ENCODE measurements at regions not wholly inside any gene's neighbourhood (a gene's known extent, or its start where the extent isn't known, plus 50 kb on each side); places are given as distances from the start of the nearest gene placed in this dataset.
A peak's percentile ranks its signal among the peaks of the same experiment; 100 is the strongest.
"Not testable (repeated sequence)": the region's sequence is repeated elsewhere in the genome, so short reads cannot be mapped to it uniquely, and the experiment has no call there.

- no peak for DNase-seq
These were observed 282.8 kb downstream of the ALDH8A1 start for GRCh38 chr6:134667111-134667510.

- DNase-seq, result no peak
These were observed 283.8 kb downstream of the ALDH8A1 start for GRCh38 chr6:134666125-134666524.

GRCh38 chr6:134665029-134665723, 284.7 kb downstream of the ALDH8A1 start:
- no peak for DNase-seq

- DNase-seq, result no peak
These were observed 285.9 kb downstream of the ALDH8A1 start for GRCh38 chr6:134663800-134664535.

- no peak for DNase-seq
These were observed 286.5 kb downstream of the ALDH8A1 start for GRCh38 chr6:134663356-134663755.

- DNase-seq, result no peak
These were observed 287.7 kb downstream of the ALDH8A1 start for GRCh38 chr6:134662077-134662700.

- not testable (repeated sequence) for DNase-seq
These were observed 290.0 kb downstream of the ALDH8A1 start for GRCh38 chr6:134659885-134660284.

GRCh38 chr6:134658596-134658995, 291.3 kb downstream of the ALDH8A1 start:
- DNase-seq, result no peak

GRCh38 chr6:134657751-134658527, 292.0 kb downstream of the ALDH8A1 start:
- DNase-seq, result no peak

- no peak for DNase-seq
These were observed 292.6 kb downstream of the ALDH8A1 start for GRCh38 chr6:134657343-134657742.

- no peak for DNase-seq
These were observed 295.1 kb downstream of the ALDH8A1 start for GRCh38 chr6:134654751-134655150.

GRCh38 chr6:134651519-134651918, 298.4 kb downstream of the ALDH8A1 start:
- DNase-seq, result no peak

- no peak for DNase-seq
These were observed 302.0 kb downstream of the ALDH8A1 start for GRCh38 chr6:134647861-134648260.

- DNase-seq, result no peak
These were observed 307.1 kb downstream of the ALDH8A1 start for GRCh38 chr6:134642819-134643218.

- no peak for DNase-seq
These were observed 307.6 kb downstream of the ALDH8A1 start for GRCh38 chr6:134642279-134642678.

GRCh38 chr6:134640975-134641429, 308.9 kb downstream of the ALDH8A1 start:
- DNase-seq, result peak; percentile 79

GRCh38 chr6:134640229-134640628, 309.7 kb downstream of the ALDH8A1 start:
- no peak for DNase-seq

GRCh38 chr6:134637847-134638437, 312.0 kb downstream of the ALDH8A1 start:
- no peak for DNase-seq

- no peak for DNase-seq
These were observed 312.6 kb downstream of the ALDH8A1 start for GRCh38 chr6:134637282-134637681.

GRCh38 chr6:134636186-134636799, 313.6 kb downstream of the ALDH8A1 start:
- peak; percentile 32 for DNase-seq

- no peak for DNase-seq
These were observed 314.9 kb downstream of the ALDH8A1 start for GRCh38 chr6:134634966-134635365.

- DNase-seq, result no peak
These were observed 315.4 kb downstream of the ALDH8A1 start for GRCh38 chr6:134634466-134634865.

All from stimulated activated CD4-positive, alpha-beta T cell treated with anti-CD3 and anti-CD28 coated beads, Interleukin-1b, Interleukin-23, amount 100 ng/mL, for 48 hours (primary cell).